H1 (cell line): ENCODE measurements at regions not wholly inside any gene's neighbourhood (a gene's known extent, or its start where the extent isn't known, plus 50 kb on each side); places are given as distances from the start of the nearest gene placed in this dataset.

Experiments used
- CTCF ChIA-PET: fragments of 300-600 bp; sonication (Branson Sonifier 250); formaldehyde crosslinking; loops from one replicate; lab custom pipeline; 2021; ENCODE audit not compliant: partially characterized antibody; lab: Charles Lee
- POLR2A ChIA-PET: fragments of 300-600 bp; sonication (Branson Sonifier 250); formaldehyde crosslinking; loops from one replicate; lab custom pipeline; 2021; ENCODE audit warnings: inconsistent platforms; ENCODE audit not compliant: partially characterized antibody; lab: Charles Lee
- DNase-seq, 2 experiments: peaks; one replicate each; pipeline versions ENCODE4 v3.0.0 to v3.0.0-alpha.2; 2010 to 2022; ENCODE audit warnings: low spot score in 2 of 2, low read depth in 1 of 2, mixed read lengths in 1 of 2
- FAIRE-seq: peaks from 2 replicates; lab custom pipeline; 2011; peaks lifted over from hg19 to GRCh38; lab: Jason Lieb, UNC
- H2AFZ ChIP-seq: 2 replicates; pipeline ENCODE4 v1.8.1; 2012; ENCODE audit warnings: low read length, inconsistent platforms
- H2AK5ac ChIP-seq: 2 replicates; pipeline ENCODE4 v1.6.1; 2013; ENCODE audit warnings: low read depth, low read length
- H2BK120ac ChIP-seq: replicated peaks from 2 replicates; pipeline ENCODE3; 2013; ENCODE audit warnings: low read depth, low read length, inconsistent platforms
- H2BK12ac ChIP-seq: 2 replicates; pipeline ENCODE4 v1.6.1; 2013; ENCODE audit warnings: low read depth, low read length
- H2BK15ac ChIP-seq: 2 replicates; pipeline ENCODE4 v1.6.1; 2013; ENCODE audit warnings: low read length
- H2BK20ac ChIP-seq: 2 replicates; pipeline ENCODE4 v1.6.1; 2013; ENCODE audit warnings: low read length
- H2BK5ac ChIP-seq: 2 replicates; pipeline ENCODE4 v1.6.1; 2013; ENCODE audit warnings: low read depth, low read length
- H3K14ac ChIP-seq: 2 replicates; pipeline ENCODE4 v1.6.1; 2013; ENCODE audit warnings: inconsistent platforms; ENCODE audit not compliant: insufficient read length
- H3K18ac ChIP-seq: 2 replicates; pipeline ENCODE4 v1.6.1; 2013; ENCODE audit warnings: low read length; ENCODE audit errors: extremely low read depth
- H3K23ac ChIP-seq: 2 replicates; pipeline ENCODE4 v1.6.1; 2013; ENCODE audit warnings: inconsistent platforms; ENCODE audit not compliant: insufficient read length
- H3K23me2 ChIP-seq: 2 replicates; pipeline ENCODE4 v1.6.1; 2013; ENCODE audit warnings: low read depth, low read length
- H3K27ac ChIP-seq: 2 replicates; pipeline ENCODE4 v1.6.1; 2011; ENCODE audit warnings: low read depth, low read length, inconsistent platforms
- H3K27me3 ChIP-seq, 4 experiments: replicated peaks in 1 of 4; 1 replicate in 1 of 4; 2 replicates in 3 of 4; pipeline versions ENCODE4 v1.6.1 to v1.8.1; 2011 to 2013; ENCODE audit warnings: low read length in 3 of 4, mild to moderate bottlenecking in 3 of 4, inconsistent platforms in 2 of 4, mixed read lengths in 2 of 4, moderate library complexity in 1 of 4; ENCODE audit not compliant: control insufficient read depth in 3 of 4, insufficient read depth in 3 of 4; ENCODE audit errors: extremely low read depth in 1 of 4
- H3K36me3 ChIP-seq, 4 experiments: 2 replicates each; pipeline versions ENCODE4 v1.6.1 to v1.8.1; 2011 to 2013; ENCODE audit warnings: mild to moderate bottlenecking in 4 of 4, low read length in 3 of 4, moderate library complexity in 2 of 4, control low read depth in 1 of 4, inconsistent platforms in 1 of 4; ENCODE audit not compliant: insufficient read depth in 4 of 4, control insufficient read depth in 2 of 4
- H3K4ac ChIP-seq: replicated peaks from 2 replicates; pipeline ENCODE3; 2013; ENCODE audit warnings: low read length, low read depth, mixed read lengths, inconsistent platforms; ENCODE audit not compliant: insufficient read length
- H3K4me1 ChIP-seq, 4 experiments: replicated peaks in 1 of 4; 1 replicate in 1 of 4; 2 replicates in 3 of 4; pipeline versions ENCODE4 v1.6.1 to v1.8.1; 2011 to 2013; ENCODE audit warnings: low read length in 3 of 4, inconsistent platforms in 2 of 4, mixed read lengths in 1 of 4; ENCODE audit not compliant: insufficient read depth in 4 of 4, control insufficient read depth in 3 of 4
- H3K4me2 ChIP-seq, 2 experiments: 2 replicates each; pipeline versions ENCODE4 v1.6.1 to v1.8.1; 2011 to 2013; ENCODE audit warnings: low read depth in 2 of 2, low read length in 2 of 2, control low read depth in 1 of 2, inconsistent platforms in 1 of 2, mild to moderate bottlenecking in 1 of 2; ENCODE audit not compliant: insufficient read depth in 1 of 2
- H3K4me3 ChIP-seq, 4 experiments: fragments of 200-600, 300-600 bp in 1 of 4; sonication (generic), shearing (Covaris generic), sonication (Bioruptor Twin) in 1 of 4; 2 replicates each; pipeline versions ENCODE4 v1.5.1 to v1.8.1; 2011 to 2016; ENCODE audit warnings: low read length in 4 of 4, low read depth in 3 of 4, control low read depth in 2 of 4, inconsistent platforms in 2 of 4, mild to moderate bottlenecking in 2 of 4, mixed read lengths in 1 of 4, moderate library complexity in 1 of 4; ENCODE audit not compliant: insufficient read depth in 2 of 4; ENCODE audit errors: extremely low read depth in 1 of 4
- H3K56ac ChIP-seq: replicated peaks from 2 replicates; pipeline ENCODE3; 2013; ENCODE audit warnings: low read depth, mild to moderate bottlenecking, mixed read lengths, low read length, inconsistent platforms; ENCODE audit not compliant: insufficient read length
- H3K79me1 ChIP-seq: 2 replicates; pipeline ENCODE4 v1.6.1; 2013; ENCODE audit warnings: low read depth, low read length, control low read depth
- H3K79me2 ChIP-seq, 2 experiments: 2 replicates each; pipeline versions ENCODE4 v1.6.1 to v1.8.1; 2012 to 2013; ENCODE audit warnings: low read length in 2 of 2, mild to moderate bottlenecking in 2 of 2, inconsistent platforms in 1 of 2; ENCODE audit not compliant: insufficient read depth in 2 of 2, control insufficient read depth in 1 of 2
- H3K9ac ChIP-seq, 4 experiments: replicated peaks in 1 of 4; 1 replicate in 1 of 4; 2 replicates in 3 of 4; pipeline versions ENCODE4 v1.6.1 to v1.8.1; 2011 to 2013; ENCODE audit warnings: low read depth in 3 of 4, low read length in 3 of 4, control low read depth in 2 of 4, mild to moderate bottlenecking in 2 of 4, moderate library complexity in 2 of 4, inconsistent platforms in 1 of 4; ENCODE audit errors: extremely low read depth in 1 of 4
- H3K9me3 ChIP-seq, 2 experiments: 2 replicates each; pipeline versions ENCODE4 v1.6.1 to v1.8.1; 2012 to 2013; ENCODE audit warnings: mild to moderate bottlenecking in 2 of 2, moderate library complexity in 2 of 2, control low read depth in 1 of 2, inconsistent platforms in 1 of 2, low read depth in 1 of 2, low read length in 1 of 2, mixed read lengths in 1 of 2; ENCODE audit not compliant: insufficient read depth in 2 of 2
- H4K20me1 ChIP-seq, 2 experiments: replicated peaks in 1 of 2; 2 replicates each; pipeline versions ENCODE3 to v1.8.1; 2011 to 2013; ENCODE audit warnings: inconsistent platforms in 2 of 2, low read length in 2 of 2, mild to moderate bottlenecking in 1 of 2; ENCODE audit not compliant: insufficient read depth in 2 of 2, control insufficient read depth in 1 of 2
- H4K5ac ChIP-seq: 2 replicates; pipeline ENCODE4 v1.6.1; 2013; ENCODE audit warnings: low read length, low read depth, mixed read lengths, inconsistent platforms; ENCODE audit not compliant: insufficient read length
- H4K8ac ChIP-seq: 2 replicates; pipeline ENCODE4 v1.8.0; 2013; ENCODE audit warnings: mild to moderate bottlenecking, moderate library complexity, low read length, inconsistent platforms; ENCODE audit not compliant: insufficient read depth; ENCODE audit errors: extremely low read depth
- H4K91ac ChIP-seq: replicated peaks from 2 replicates; pipeline ENCODE3; 2013; ENCODE audit warnings: low read length, mixed read lengths, inconsistent platforms; ENCODE audit not compliant: insufficient read length
- CREB1 ChIP-seq: IDR thresholded peaks from 2 replicates; pipeline ENCODE4 v1.6.1; 2012; ENCODE audit warnings: inconsistent platforms
- JUND ChIP-seq: IDR thresholded peaks from 2 replicates; pipeline ENCODE4 v1.6.1; 2011; ENCODE audit warnings: mild to moderate bottlenecking, improper control_type of control experiment, low read length
- KDM4A ChIP-seq: IDR thresholded peaks from one replicate; pipeline ENCODE4 v1.7.1; 2012; ENCODE audit warnings: low read depth, mild to moderate bottlenecking, moderate library complexity, low read length, inconsistent platforms; ENCODE audit not compliant: severe bottlenecking
- PHF8 ChIP-seq: fragments of 200-600 bp; sonication (generic); conservative IDR thresholded peaks from 2 replicates; pipeline ENCODE4 v1.7.1; 2012; ENCODE audit warnings: low read depth, mild to moderate bottlenecking, inconsistent platforms, low read length, moderate library complexity
- SP4 ChIP-seq: IDR thresholded peaks from 2 replicates; pipeline ENCODE4 v1.6.1; 2012; ENCODE audit warnings: low read length, inconsistent platforms
- TBP ChIP-seq: IDR thresholded peaks from 2 replicates; pipeline ENCODE4 v1.6.1; 2011; ENCODE audit warnings: low read depth, low read length, improper control_type of control experiment
- WGBS, 2 experiments: shearing (Covaris generic) in 1 of 2; methylation state at CpG; one replicate each; pipeline versions ENCODE4 v1.1.6 to v1.1.7; 2013 to 2015; ENCODE audit warnings: low lambda C conversion rate in 2 of 2, mixed read lengths in 2 of 2, inconsistent platforms in 1 of 2, low coverage in 1 of 2, missing lambda C conversion rate in 1 of 2; ENCODE audit not compliant: insufficient replicate concordance in 2 of 2, insufficient coverage in 1 of 2, insufficient read length in 1 of 2; ENCODE audit errors: extremely low coverage in 1 of 2, missing lambda C conversion rate in 1 of 2; 5-methylcytosine and 5-hydroxymethylcytosine counted together

GRCh38 chr5:125517973-125518550 lies 771.6 kb upstream of the ZNF608 start:
- H3K36me3 ChIP-seq: no peaks in the 10 kb centered on the region
- no peak overlapping the region for H2BK12ac ChIP-seq
- no peaks in the 10 kb centered on the region for H3K79me1 ChIP-seq
- no peaks in the 10 kb centered on the region for H3K23me2 ChIP-seq
- DNase-seq: no peak
- H4K91ac ChIP-seq: no peak overlapping the region
- H3K79me2 ChIP-seq: no peaks in the 10 kb centered on the region
- ChIA-PET POLR2A (no interaction called here), CTCF (no interaction called here)
- WGBS, 2 experiments: 84% methylated on average over 3 of the region's 3 CpGs; no CpG with 5 or more reads in 1 of the 2 experiments
- no peak overlapping the region for H2BK120ac ChIP-seq
- H2BK5ac ChIP-seq: no peak overlapping the region
- no peaks in the 10 kb centered on the region for H3K27me3 ChIP-seq
- H2AK5ac ChIP-seq: no peak overlapping the region
- H3K4me3 ChIP-seq: no peak overlapping the region
- no peak overlapping the region for H2BK15ac ChIP-seq
- H3K18ac ChIP-seq: no peak overlapping the region
- no peak for FAIRE-seq
- no peak overlapping the region for H2BK20ac ChIP-seq
- H3K14ac ChIP-seq: no peak overlapping the region
- no peak overlapping the region for H4K8ac ChIP-seq
- no peak overlapping the region for H3K27ac ChIP-seq
- H2AFZ ChIP-seq: no peak overlapping the region
- no peak overlapping the region for H3K23ac ChIP-seq
- no peak overlapping the region for H3K9ac ChIP-seq
- no peak overlapping the region for H3K4me2 ChIP-seq
- H3K4ac ChIP-seq: no peak overlapping the region
- H3K4me1 ChIP-seq: peaks cover 0 to 3% (median 0%) of the 10 kb centered on the region in 4 experiments; a peak in 1 of 7 replicates
- H4K20me1 ChIP-seq: no peaks in the 10 kb centered on the region
- no peaks in the 10 kb centered on the region for H3K9me3 ChIP-seq
- no peak overlapping the region for H3K56ac ChIP-seq
- no peak overlapping the region for H4K5ac ChIP-seq
- no peak for TF ChIP-seq CREB1
- no peak for TF ChIP-seq JUND
- no peak for TF ChIP-seq SP4
- TF ChIP-seq TBP: no peak
- no peak for TF ChIP-seq KDM4A
- no peak for TF ChIP-seq PHF8
